ENCODE measurements at regions not wholly inside any gene's neighbourhood (a gene's known extent, or its start where the extent isn't known, plus 50 kb on each side); places are given as distances from the start of the nearest gene placed in this dataset.

DNA sequence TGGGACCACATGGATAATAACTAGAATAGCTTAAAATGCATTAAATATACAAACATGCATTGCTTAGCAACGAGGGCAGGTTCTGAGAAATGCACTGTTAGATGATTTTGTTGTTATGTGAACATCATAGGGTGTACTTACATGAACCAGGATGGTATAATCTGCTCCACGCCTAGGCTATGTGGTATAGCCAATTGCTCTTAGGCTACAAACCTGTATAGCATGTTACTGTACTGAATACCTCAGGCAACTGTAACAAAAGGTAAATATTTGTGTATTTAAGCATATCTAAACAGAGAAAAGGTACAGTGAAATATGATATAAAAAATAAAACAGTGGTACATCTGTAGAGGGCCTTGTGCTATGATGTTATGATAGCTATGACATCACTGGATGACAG lies 169.2 kb upstream of the IL15 start:
- H3K4me3 ChIP-seq, result no peak overlapping the region
- TF ChIP-seq EP300 (IDR thresholded peaks at IDR 0.05; ENCODE audit: low read depth) (no peak), POLR2A (IDR thresholded peaks at IDR 0.05) (no peak), POLR2AphosphoS5 (IDR thresholded peaks at IDR 0.05) (no peak)
- TF ChIP-seq, protein P1, sequence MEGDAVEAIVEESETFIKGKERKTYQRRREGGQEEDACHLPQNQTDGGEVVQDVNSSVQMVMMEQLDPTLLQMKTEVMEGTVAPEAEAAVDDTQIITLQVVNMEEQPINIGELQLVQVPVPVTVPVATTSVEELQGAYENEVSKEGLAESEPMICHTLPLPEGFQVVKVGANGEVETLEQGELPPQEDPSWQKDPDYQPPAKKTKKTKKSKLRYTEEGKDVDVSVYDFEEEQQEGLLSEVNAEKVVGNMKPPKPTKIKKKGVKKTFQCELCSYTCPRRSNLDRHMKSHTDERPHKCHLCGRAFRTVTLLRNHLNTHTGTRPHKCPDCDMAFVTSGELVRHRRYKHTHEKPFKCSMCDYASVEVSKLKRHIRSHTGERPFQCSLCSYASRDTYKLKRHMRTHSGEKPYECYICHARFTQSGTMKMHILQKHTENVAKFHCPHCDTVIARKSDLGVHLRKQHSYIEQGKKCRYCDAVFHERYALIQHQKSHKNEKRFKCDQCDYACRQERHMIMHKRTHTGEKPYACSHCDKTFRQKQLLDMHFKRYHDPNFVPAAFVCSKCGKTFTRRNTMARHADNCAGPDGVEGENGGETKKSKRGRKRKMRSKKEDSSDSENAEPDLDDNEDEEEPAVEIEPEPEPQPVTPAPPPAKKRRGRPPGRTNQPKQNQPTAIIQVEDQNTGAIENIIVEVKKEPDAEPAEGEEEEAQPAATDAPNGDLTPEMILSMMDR (IDR thresholded peaks at IDR 0.05), result no peak
- H3K9me3 ChIP-seq, result no peaks in the 10 kb centered on the region
- H3K4me1 ChIP-seq, result no peaks in the 10 kb centered on the region
- intact Hi-C loops (cut with DNase I; ENCODE audit: low total_unique reads) (loop anchor here (5.0 kb wide), 1 partner anchor 1410 kb away; no protein-coding TSS in a partner anchor), in situ Hi-C loops (cut with MboI; ENCODE audit: low pct_ligation_motif_present in 1 of 4, low pct_unique_long_range_greater_than_20kb in 1 of 4, low sequenced_read_pairs in 3 of 4) (no loop called here)
- WGBS, 2 donors (ENCODE audit: low coverage in 1 of 2), result 49% methylated on average over 2 of the region's 2 CpGs; no CpG with 5 or more reads in 1 of the 2 donors
- H3K27me3 ChIP-seq, result no peaks in the 10 kb centered on the region
- no peak overlapping the region for H3K27ac ChIP-seq
- no peak for DNase-seq
- H3K36me3 ChIP-seq, result no peaks in the 10 kb centered on the region

DNA sequence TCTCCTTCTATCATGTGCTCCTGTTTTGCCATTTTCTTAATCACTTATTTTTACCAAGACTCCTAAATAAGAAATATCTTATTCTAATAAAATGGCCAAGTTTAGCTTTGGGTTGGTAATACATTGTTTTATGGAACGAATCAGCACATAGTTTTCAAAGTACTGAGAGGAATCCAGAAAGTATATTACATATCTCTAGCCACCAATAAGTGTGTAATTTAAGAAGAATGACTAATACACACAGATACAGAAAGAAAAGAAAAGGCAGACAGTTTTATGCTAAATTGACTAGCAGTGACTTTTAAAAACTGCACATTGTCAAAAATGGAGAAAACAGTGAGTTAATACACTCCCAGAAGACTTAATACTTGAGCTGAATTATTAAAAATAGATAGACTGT lies 167.0 kb upstream of the IL15 start:
- no peak overlapping the region for H3K4me3 ChIP-seq
- intact Hi-C loops (cut with DNase I; ENCODE audit: low total_unique reads), result loop anchor here (5.0 kb wide), 1 partner anchor 1408 kb away; no protein-coding TSS in a partner anchor
- WGBS, 2 donors (ENCODE audit: low coverage in 1 of 2), result 58 to 80% methylated on average over 1 of the region's 1 CpG

DNA sequence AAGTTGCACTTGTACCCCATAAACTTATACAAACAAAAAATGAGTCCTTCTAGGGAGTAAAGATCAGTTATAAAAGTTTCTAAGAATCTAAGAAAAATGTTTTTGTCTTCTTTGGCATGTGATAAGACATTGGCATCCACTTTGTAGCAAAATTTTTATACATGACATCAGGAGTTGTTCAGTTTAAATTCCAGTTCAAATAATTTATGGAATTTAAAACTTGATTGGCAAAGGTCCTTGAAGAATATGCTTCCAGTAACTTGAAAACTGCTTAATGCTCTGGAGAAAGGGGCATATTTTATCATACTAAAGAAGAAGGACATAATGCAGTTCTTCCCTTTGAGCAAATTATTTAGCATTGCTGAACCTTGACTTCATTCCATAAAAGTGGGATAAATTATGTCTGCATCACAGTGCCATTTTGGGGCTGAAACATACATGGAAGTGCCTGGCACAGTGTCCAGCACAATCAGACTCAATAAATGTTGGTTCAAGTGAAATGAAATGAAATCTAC lies 163.3 kb upstream of the IL15 start:
- Histone ChIP-seq H3K9me3 (no peaks in the 10 kb centered on the region), H3K36me3 (no peaks in the 10 kb centered on the region), H3K27me3 (no peaks in the 10 kb centered on the region), H3K4me1 (no peaks in the 10 kb centered on the region), H3K4me3 (no peak overlapping the region), H3K27ac (no peak overlapping the region)
- no peak for DNase-seq
- TF ChIP-seq POLR2AphosphoS5 (IDR thresholded peaks at IDR 0.05) (no peak), EP300 (IDR thresholded peaks at IDR 0.05; ENCODE audit: low read depth) (no peak), POLR2A (IDR thresholded peaks at IDR 0.05) (no peak)
- TF ChIP-seq, protein P1 (IDR thresholded peaks at IDR 0.05), result no peak
- in situ Hi-C loops (cut with MboI; ENCODE audit: low pct_ligation_motif_present in 1 of 4, low pct_unique_long_range_greater_than_20kb in 1 of 4, low sequenced_read_pairs in 3 of 4), result no loop called here
- intact Hi-C loops (cut with DNase I; ENCODE audit: low total_unique reads), result no loop called here

More for the DNA sequence above, 167.0 kb upstream of the IL15 start:
- Histone ChIP-seq H3K36me3 (no peaks in the 10 kb centered on the region), H3K4me1 (no peaks in the 10 kb centered on the region), H3K27ac (no peak overlapping the region), H3K27me3 (no peaks in the 10 kb centered on the region), H3K9me3 (no peaks in the 10 kb centered on the region)
- in situ Hi-C loops (cut with MboI; ENCODE audit: low pct_ligation_motif_present in 1 of 4, low pct_unique_long_range_greater_than_20kb in 1 of 4, low sequenced_read_pairs in 3 of 4), result no loop called here
- no peak for DNase-seq
- TF ChIP-seq POLR2AphosphoS5 (IDR thresholded peaks at IDR 0.05), result no peak
- TF ChIP-seq EP300 (IDR thresholded peaks at IDR 0.05; ENCODE audit: low read depth), result no peak
- TF ChIP-seq POLR2A (IDR thresholded peaks at IDR 0.05), result no peak
- TF ChIP-seq, protein P1 (IDR thresholded peaks at IDR 0.05), result no peak

DNA sequence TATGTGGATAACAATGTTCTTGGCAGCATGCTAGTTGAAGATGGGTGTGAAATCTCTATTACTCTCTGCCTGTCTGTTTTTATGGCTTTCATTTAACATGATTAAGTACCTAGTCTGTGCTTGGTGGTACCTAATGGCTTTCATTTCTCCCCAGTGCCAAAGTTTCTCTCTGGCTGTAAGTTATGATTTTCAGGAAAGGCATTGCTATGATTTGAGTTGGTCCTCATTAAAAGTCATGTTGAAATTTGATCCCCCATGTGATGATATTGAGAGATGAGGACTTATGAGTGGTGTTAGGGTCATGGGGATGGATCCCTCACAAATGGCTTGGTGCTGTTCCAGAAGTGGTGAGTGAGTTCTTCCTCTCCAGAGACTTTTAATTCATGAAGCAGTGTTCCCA lies 162.4 kb upstream of the IL15 start:
- H3K4me3 ChIP-seq, result no peak overlapping the region
- intact Hi-C loops (cut with DNase I; ENCODE audit: low total_unique reads), result no loop called here
- DNase-seq, result no peak
- H3K27ac ChIP-seq, result no peak overlapping the region
- no peaks in the 10 kb centered on the region for H3K9me3 ChIP-seq
- in situ Hi-C loops (cut with MboI; ENCODE audit: low pct_ligation_motif_present in 1 of 4, low pct_unique_long_range_greater_than_20kb in 1 of 4, low sequenced_read_pairs in 3 of 4), result no loop called here
- H3K36me3 ChIP-seq, result no peaks in the 10 kb centered on the region
- no peaks in the 10 kb centered on the region for H3K4me1 ChIP-seq
- TF ChIP-seq EP300 (IDR thresholded peaks at IDR 0.05; ENCODE audit: low read depth) (no peak), POLR2A (IDR thresholded peaks at IDR 0.05) (no peak), POLR2AphosphoS5 (IDR thresholded peaks at IDR 0.05) (no peak)
- TF ChIP-seq, protein P1 (IDR thresholded peaks at IDR 0.05), result no peak
- H3K27me3 ChIP-seq, result no peaks in the 10 kb centered on the region
